Activated naive CD4-positive, alpha-beta T cell treated with anti-CD3 and anti-CD28 coated beads, Interleukin-2, amount 10 ng/mL, durations not matched to agents 7 days and 5 days (primary cell): ENCODE measurements at regions not wholly inside any gene's neighbourhood (a gene's known extent, or its start where the extent isn't known, plus 50 kb on each side); places are given as distances from the start of the nearest gene placed in this dataset.
"Not testable (repeated sequence)": the region's sequence is repeated elsewhere in the genome, so short reads cannot be mapped to it uniquely, and the experiment has no call there.

Source experiments
- CTCF ChIA-PET: fragments of 350-600 bp; sonication (Branson Sonifier 250); formaldehyde crosslinking; loops from one replicate; lab custom pipeline; 2021; ENCODE audit warnings: antibody characterized with exemption; lab: Charles Lee
- DNase-seq: peaks from one replicate; pipeline ENCODE4 v3.0.0-alpha.2; 2020
- H3K27ac Mint-ChIP-seq: one replicate; pipeline ENCODE4 v1.8.0; 2021; ENCODE audit warnings: mild to moderate bottlenecking, moderate library complexity, mixed read lengths
- H3K27me3 Mint-ChIP-seq: one replicate; pipeline ENCODE4 v1.8.0; 2021; ENCODE audit warnings: mild to moderate bottlenecking, mixed read lengths
- H3K36me3 Mint-ChIP-seq: one replicate; pipeline ENCODE4 v1.8.0; 2021; ENCODE audit warnings: mixed read lengths
- H3K4me1 Mint-ChIP-seq: one replicate; pipeline ENCODE4 v1.8.0; 2021; ENCODE audit warnings: mixed read lengths
- H3K4me3 Mint-ChIP-seq: one replicate; pipeline ENCODE4 v1.8.0; 2021; ENCODE audit warnings: mild to moderate bottlenecking, moderate library complexity, mixed read lengths
- H3K9me3 Mint-ChIP-seq: one replicate; pipeline ENCODE4 v1.8.0; 2021; ENCODE audit warnings: mixed read lengths

DNA sequence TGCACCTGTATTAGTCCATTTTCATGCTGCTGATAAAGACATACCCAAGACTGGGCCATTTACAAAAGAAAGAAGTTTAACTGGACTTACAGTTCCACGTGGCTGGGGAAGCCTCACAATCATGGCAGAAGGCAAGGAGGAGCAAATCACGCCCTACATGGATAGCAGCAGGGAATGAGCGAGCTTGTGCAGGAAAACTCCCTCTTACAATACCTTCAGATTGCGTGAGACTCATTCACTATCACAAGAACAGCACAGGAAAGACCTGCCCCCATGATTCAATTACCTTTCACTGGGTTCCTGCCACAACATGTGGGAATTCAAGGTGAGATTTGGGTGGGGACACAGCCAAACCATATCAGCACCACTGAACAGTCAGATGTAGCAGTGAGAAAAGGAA, 137.4 kb downstream of the DACT1 start:
- CTCF ChIA-PET, H3K27ac Mint-ChIP-seq, H3K9me3 Mint-ChIP-seq, H3K4me1 Mint-ChIP-seq, H3K4me3 Mint-ChIP-seq, H3K27me3 Mint-ChIP-seq, DNase-seq, H3K36me3 Mint-ChIP-seq: not testable (repeated sequence)

DNA sequence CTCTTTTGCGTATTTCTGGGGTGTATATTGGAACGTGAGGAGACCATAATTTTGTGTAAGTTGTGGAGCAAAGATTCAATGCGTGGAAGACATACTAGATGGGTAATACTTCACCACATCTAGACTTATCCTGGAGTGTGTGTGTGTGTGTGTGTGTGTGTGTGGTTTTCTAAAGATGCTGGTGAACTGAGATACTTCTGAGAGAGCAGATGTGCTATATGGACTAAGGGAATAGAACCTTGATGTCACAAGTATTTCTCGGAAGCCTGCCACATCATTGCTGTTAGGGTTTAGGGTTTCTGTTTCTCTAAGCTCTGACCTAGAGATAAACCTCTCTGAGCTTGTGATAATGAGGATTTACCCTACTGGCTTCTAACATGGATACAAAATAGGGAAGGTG, 138.8 kb downstream of the DACT1 start:
- no peak overlapping the region for H3K27ac Mint-ChIP-seq
- no peak for DNase-seq
- no peaks in the 10 kb centered on the region for H3K36me3 Mint-ChIP-seq
- no peak overlapping the region for H3K4me3 Mint-ChIP-seq
- no peaks in the 10 kb centered on the region for H3K27me3 Mint-ChIP-seq
- no peaks in the 10 kb centered on the region for H3K4me1 Mint-ChIP-seq
- CTCF ChIA-PET, result no interaction called here
- H3K9me3 Mint-ChIP-seq, result no peaks in the 10 kb centered on the region

GRCh38 chr14:58777541-58777979, 139.8 kb downstream of the DACT1 start:
- no peaks in the 10 kb centered on the region for H3K9me3 Mint-ChIP-seq
- CTCF ChIA-PET, result no interaction called here
- no peak overlapping the region for H3K27ac Mint-ChIP-seq
- H3K4me3 Mint-ChIP-seq, result no peak overlapping the region
- DNase-seq, result no peak
- H3K36me3 Mint-ChIP-seq, result no peaks in the 10 kb centered on the region
- H3K4me1 Mint-ChIP-seq, result no peaks in the 10 kb centered on the region
- H3K27me3 Mint-ChIP-seq, result no peaks in the 10 kb centered on the region

DNA sequence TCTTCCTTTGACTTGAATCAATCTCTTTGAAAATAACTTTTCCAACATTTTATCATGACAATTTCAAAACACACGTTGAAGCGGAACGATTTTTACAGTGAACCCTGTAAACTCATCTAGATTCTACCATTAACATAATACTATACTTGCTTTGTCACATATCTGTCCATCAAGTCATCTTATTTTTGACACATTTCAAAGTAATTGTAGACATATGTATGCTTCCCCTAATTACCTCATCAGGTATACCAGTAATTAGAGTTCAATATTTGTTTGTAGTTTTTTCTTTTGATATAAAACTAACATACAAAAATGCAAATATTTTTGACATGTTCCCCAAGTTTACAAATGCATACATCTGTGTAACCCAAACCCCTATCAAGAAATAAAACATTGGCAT, 140.4 kb downstream of the DACT1 start:
- CTCF ChIA-PET, result no interaction called here

DNA sequence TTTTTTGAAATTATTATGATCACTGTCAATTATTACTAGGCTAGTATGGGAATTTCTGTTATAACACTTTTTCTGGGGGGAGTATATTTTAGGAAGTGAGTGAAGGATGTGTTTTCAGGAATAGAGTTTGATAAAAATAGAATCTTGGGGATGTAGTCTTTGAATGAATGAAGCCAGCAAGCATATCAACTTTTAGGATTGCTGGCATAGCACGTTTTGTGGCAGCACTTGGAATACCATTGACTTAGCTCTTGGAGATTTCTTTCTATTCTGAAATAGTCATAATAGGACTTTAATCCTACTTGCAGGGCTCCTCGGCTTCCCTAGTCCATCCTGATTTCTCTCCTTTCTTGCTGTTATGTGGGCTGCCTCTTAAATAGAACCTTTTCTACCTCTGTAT, 141.6 kb downstream of the DACT1 start:
- DNase-seq, result no peak
- CTCF ChIA-PET, result no interaction called here
- Mint-ChIP-seq H3K27me3 (no peaks in the 10 kb centered on the region), H3K36me3 (no peaks in the 10 kb centered on the region), H3K9me3 (no peaks in the 10 kb centered on the region), H3K27ac (no peak overlapping the region), H3K4me1 (no peaks in the 10 kb centered on the region), H3K4me3 (no peak overlapping the region)

More for the DNA sequence above, 140.4 kb downstream of the DACT1 start:
- Mint-ChIP-seq H3K27me3 (no peaks in the 10 kb centered on the region), H3K36me3 (no peaks in the 10 kb centered on the region), H3K27ac (no peak overlapping the region), H3K4me3 (no peak overlapping the region), H3K4me1 (no peaks in the 10 kb centered on the region), H3K9me3 (no peaks in the 10 kb centered on the region)
- no peak for DNase-seq

- Mint-ChIP-seq H3K36me3 (no peaks in the 10 kb centered on the region), H3K27ac (no peak overlapping the region), H3K4me1 (no peaks in the 10 kb centered on the region), H3K9me3 (no peaks in the 10 kb centered on the region), H3K4me3 (no peak overlapping the region), H3K27me3 (no peaks in the 10 kb centered on the region)
- CTCF ChIA-PET, result no interaction called here
- DNase-seq, result no peak
Observed at GRCh38 chr14:58780185-58780584, 142.4 kb downstream of the DACT1 start.

DNA sequence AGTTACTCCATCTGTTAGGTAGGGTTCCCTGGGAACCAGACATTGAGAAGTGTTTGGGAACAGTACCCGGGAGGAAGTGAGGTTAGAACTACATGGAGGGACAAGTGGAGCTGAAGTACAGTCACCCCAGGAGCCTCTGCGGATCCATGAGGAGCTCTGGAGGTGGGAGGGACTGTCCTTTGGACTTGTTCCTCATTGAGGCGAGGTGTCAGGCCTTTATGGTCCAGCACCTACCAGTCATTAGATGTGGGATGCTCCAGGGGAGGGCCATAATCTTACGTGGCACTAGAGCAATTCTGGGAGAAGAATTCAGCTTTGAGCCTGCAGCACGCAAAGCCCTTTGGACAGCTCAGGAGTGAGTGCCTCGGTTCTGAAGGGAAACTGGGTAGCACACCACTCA, 142.8 kb downstream of the DACT1 start:
- no peaks in the 10 kb centered on the region for H3K36me3 Mint-ChIP-seq
- H3K27ac Mint-ChIP-seq, result no peak overlapping the region
- peaks cover under 1% of the 10 kb centered on the region for H3K27me3 Mint-ChIP-seq
- DNase-seq, result no peak
- no peak overlapping the region for H3K4me3 Mint-ChIP-seq
- H3K9me3 Mint-ChIP-seq, result no peaks in the 10 kb centered on the region
- no peaks in the 10 kb centered on the region for H3K4me1 Mint-ChIP-seq
- CTCF ChIA-PET, result no interaction called here

GRCh38 chr14:58782011-58782410, 144.2 kb downstream of the DACT1 start:
- DNase-seq, result no peak
- Mint-ChIP-seq H3K4me1 (no peaks in the 10 kb centered on the region), H3K36me3 (no peaks in the 10 kb centered on the region), H3K9me3 (no peaks in the 10 kb centered on the region), H3K27me3 (peaks cover 6% of the 10 kb centered on the region), H3K27ac (no peak overlapping the region), H3K4me3 (no peak overlapping the region)
- CTCF ChIA-PET, result no interaction called here

GRCh38 chr14:58783792-58784511, 146.2 kb downstream of the DACT1 start:
- no peaks in the 10 kb centered on the region for H3K9me3 Mint-ChIP-seq
- peaks cover 14% of the 10 kb centered on the region for H3K27me3 Mint-ChIP-seq
- no peak overlapping the region for H3K4me3 Mint-ChIP-seq
- no peaks in the 10 kb centered on the region for H3K36me3 Mint-ChIP-seq
- CTCF ChIA-PET, result no interaction called here
- H3K27ac Mint-ChIP-seq, result no peak overlapping the region
- no peaks in the 10 kb centered on the region for H3K4me1 Mint-ChIP-seq
- DNase-seq, result no peak

DNA sequence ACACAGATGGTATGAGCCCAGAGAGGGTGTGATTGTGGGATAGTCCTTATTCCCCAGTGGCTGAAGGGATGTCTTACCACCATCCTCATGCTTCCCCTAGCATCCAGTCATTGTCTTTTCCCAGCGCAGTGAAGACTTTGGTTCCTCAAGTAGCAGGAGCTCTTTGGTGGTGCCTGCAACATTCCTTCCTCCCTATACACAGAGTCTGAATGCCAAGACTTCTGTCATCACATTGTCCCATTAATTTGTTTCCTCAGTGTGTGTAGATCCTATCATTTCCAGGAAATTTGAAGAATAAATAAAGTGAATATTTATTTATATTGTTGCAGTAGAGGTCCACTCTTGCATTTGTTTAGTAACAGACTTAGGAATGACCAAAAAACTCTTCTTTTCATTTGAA, 147.2 kb downstream of the DACT1 start:
- Mint-ChIP-seq H3K4me1 (no peaks in the 10 kb centered on the region), H3K27me3 (peaks cover 14% of the 10 kb centered on the region), H3K4me3 (no peak overlapping the region), H3K9me3 (no peaks in the 10 kb centered on the region), H3K36me3 (no peaks in the 10 kb centered on the region), H3K27ac (no peak overlapping the region)
- no peak for DNase-seq
- CTCF ChIA-PET, result no interaction called here

GRCh38 chr14:58785701-58786100, 147.9 kb downstream of the DACT1 start:
- peaks cover 14% of the 10 kb centered on the region for H3K27me3 Mint-ChIP-seq
- CTCF ChIA-PET, result no interaction called here
- H3K4me1 Mint-ChIP-seq, result no peaks in the 10 kb centered on the region
- H3K9me3 Mint-ChIP-seq, result no peaks in the 10 kb centered on the region
- DNase-seq, result no peak
- H3K36me3 Mint-ChIP-seq, result no peaks in the 10 kb centered on the region
- no peak overlapping the region for H3K4me3 Mint-ChIP-seq
- H3K27ac Mint-ChIP-seq, result no peak overlapping the region

- H3K4me3 Mint-ChIP-seq, result no peak overlapping the region
- no peaks in the 10 kb centered on the region for H3K36me3 Mint-ChIP-seq
- peaks cover 14% of the 10 kb centered on the region for H3K27me3 Mint-ChIP-seq
- H3K9me3 Mint-ChIP-seq, result no peaks in the 10 kb centered on the region
- no peaks in the 10 kb centered on the region for H3K4me1 Mint-ChIP-seq
- no peak overlapping the region for H3K27ac Mint-ChIP-seq
- CTCF ChIA-PET, result no interaction called here
- no peak for DNase-seq
Observed at GRCh38 chr14:58787592-58787991, 149.8 kb downstream of the DACT1 start.

DNA sequence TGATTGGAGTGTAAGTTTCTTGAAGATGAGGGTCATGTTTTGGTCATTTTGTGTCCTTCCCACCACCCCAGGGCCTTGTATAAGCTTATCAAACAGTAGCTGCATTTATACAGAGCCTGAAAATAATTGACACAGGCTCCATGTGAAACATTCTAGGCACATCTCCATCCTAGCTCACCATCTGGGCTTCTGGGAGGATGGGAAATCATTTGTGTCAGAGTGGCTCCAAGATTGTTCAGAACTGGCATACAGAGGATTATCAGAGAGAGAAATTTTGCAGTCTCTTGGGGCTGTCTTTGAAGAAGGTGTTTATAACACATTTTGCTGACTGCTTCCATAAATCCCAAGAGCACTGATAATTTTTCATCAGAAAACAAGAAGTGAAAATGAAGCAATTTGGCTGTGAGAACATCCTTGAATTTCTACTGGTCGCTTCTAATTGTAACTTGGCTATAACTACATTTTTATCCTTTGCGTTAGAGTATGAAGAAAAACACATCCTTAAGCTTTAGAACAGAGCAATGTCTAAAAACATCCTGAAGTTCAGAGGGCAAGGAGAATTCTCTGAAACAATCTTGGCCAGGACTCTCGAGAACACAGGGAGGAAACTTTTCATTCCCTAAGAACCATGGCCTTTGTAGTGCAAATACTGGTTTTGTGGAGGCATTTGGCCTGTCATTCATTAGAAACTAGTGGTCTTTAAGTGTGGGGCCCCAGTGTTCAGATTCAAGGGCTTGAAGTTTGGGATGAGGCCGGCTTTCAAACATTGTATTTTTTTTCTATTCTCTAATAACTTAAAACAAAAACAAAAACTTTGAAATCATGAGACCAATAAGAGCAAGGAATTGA, 151.1 kb downstream of the DACT1 start:
- CTCF ChIA-PET, result no interaction called here
- no peak overlapping the region for H3K27ac Mint-ChIP-seq
- peaks cover 14% of the 10 kb centered on the region for H3K27me3 Mint-ChIP-seq
- no peaks in the 10 kb centered on the region for H3K36me3 Mint-ChIP-seq
- no peaks in the 10 kb centered on the region for H3K4me1 Mint-ChIP-seq
- no peak for DNase-seq
- H3K4me3 Mint-ChIP-seq, result no peak overlapping the region
- H3K9me3 Mint-ChIP-seq, result no peaks in the 10 kb centered on the region

GRCh38 chr14:58789736-58790135, 152.0 kb downstream of the DACT1 start:
- no peak for DNase-seq
- Mint-ChIP-seq H3K4me3 (no peak overlapping the region), H3K27ac (no peak overlapping the region), H3K27me3 (peaks cover 14% of the 10 kb centered on the region), H3K9me3 (no peaks in the 10 kb centered on the region), H3K4me1 (no peaks in the 10 kb centered on the region), H3K36me3 (no peaks in the 10 kb centered on the region)
- CTCF ChIA-PET, result no interaction called here

DNA sequence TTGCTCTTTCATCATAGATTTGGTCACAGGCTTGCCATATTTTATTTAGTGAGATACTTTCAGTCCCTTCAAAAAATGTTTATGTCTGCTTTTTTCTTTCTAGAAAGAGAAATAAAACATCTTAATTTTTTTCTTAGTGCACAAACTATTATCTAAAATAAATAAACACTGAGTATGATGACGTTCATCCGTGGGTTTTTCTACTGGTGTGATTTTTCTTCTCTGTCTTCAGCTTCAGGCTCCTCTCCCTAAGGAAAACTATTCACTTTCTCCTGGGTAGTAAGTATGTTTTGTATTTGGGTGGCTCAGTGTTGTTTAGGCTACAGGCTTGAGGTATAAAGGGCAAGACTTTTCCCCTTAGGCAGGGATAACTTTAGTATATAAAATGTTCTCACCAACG, 154.7 kb downstream of the DACT1 start:
- CTCF ChIA-PET, result no interaction called here
- Mint-ChIP-seq H3K4me3 (no peak overlapping the region), H3K4me1 (no peaks in the 10 kb centered on the region), H3K27ac (no peak overlapping the region), H3K27me3 (peaks cover 5% of the 10 kb centered on the region), H3K9me3 (no peaks in the 10 kb centered on the region), H3K36me3 (no peaks in the 10 kb centered on the region)
- no peak for DNase-seq
